ENCODE measurements at regions not wholly inside any gene's neighbourhood (a gene's known extent, or its start where the extent isn't known, plus 50 kb on each side); places are given as distances from the start of the nearest gene placed in this dataset.

DNA sequence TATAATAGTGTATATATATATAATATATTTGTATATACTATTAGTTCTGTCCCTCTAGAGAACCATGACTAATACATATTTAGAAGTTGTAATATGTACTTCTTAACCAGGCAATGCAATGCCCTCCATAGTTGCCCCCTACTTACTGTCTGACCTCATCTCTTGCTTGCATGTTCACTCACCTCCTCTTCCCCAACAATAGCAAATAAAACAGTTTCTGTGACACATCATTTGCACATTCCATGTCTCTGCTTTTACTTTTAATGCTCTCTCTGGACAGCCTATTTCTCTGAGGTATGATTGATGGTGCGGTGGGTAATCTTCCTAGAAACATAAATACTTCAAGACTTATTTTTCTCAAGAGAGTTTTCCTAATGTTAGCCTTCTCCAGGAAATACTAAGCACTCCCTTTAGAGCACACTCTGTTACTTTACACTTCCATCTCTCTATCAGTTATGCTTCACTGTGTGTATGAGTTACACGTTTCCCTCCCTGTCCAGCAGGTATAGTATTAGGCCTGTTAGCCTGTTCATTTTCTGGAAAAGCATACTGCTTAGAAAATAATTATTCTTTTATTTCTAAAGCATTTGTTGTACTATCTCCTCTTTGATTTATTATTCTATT, 295.6 kb upstream of the LRATD1 start:
- intact Hi-C loops (cut with DNase I), result no loop called here
- Histone ChIP-seq H3K27me3 (no peaks in the 10 kb centered on the region), H3K9me3 (no peaks in the 10 kb centered on the region), H3K36me3 (no peaks in the 10 kb centered on the region), H3K4me3 (no peak overlapping the region), H3K4me1 (no peaks in the 10 kb centered on the region), H3K27ac (no peak overlapping the region)
- no peak for ATAC-seq
- TF ChIP-seq, protein P1, sequence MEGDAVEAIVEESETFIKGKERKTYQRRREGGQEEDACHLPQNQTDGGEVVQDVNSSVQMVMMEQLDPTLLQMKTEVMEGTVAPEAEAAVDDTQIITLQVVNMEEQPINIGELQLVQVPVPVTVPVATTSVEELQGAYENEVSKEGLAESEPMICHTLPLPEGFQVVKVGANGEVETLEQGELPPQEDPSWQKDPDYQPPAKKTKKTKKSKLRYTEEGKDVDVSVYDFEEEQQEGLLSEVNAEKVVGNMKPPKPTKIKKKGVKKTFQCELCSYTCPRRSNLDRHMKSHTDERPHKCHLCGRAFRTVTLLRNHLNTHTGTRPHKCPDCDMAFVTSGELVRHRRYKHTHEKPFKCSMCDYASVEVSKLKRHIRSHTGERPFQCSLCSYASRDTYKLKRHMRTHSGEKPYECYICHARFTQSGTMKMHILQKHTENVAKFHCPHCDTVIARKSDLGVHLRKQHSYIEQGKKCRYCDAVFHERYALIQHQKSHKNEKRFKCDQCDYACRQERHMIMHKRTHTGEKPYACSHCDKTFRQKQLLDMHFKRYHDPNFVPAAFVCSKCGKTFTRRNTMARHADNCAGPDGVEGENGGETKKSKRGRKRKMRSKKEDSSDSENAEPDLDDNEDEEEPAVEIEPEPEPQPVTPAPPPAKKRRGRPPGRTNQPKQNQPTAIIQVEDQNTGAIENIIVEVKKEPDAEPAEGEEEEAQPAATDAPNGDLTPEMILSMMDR (IDR thresholded peaks at IDR 0.05), result no peak
- TF ChIP-seq POLR2A (IDR thresholded peaks at IDR 0.05), result no peak
- DNase-seq, result no peak
- 58% methylated on average over 2 of the region's 2 CpGs for WGBS (ENCODE audit: insufficient coverage, low coverage, low lambda C conversion rate, missing lambda C conversion rate)

DNA sequence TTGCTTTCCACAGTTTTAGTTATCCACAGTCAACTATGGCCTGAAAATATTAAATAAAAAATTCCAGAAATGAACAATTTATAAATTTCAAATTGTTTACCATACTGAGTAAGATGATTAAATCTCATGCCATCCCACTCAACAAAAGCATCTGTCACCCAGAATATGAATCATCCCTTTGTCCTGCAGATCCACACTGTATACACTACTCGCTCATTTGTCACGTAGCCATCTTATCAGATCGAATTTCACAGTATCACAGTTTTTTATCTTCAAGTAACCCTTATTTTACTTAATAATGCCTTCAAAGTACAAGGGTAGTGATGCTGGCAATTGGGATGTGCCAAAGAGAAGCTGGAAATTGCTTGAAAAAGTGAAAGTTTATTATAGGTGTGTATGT, 291.8 kb upstream of the LRATD1 start:
- 65% methylated on average over 3 of the region's 3 CpGs for WGBS (ENCODE audit: insufficient coverage, low coverage, low lambda C conversion rate, missing lambda C conversion rate)
- ATAC-seq (no peak), DNase-seq (no peak)
- TF ChIP-seq POLR2A (IDR thresholded peaks at IDR 0.05), result no peak
- TF ChIP-seq, protein P1 (IDR thresholded peaks at IDR 0.05), result no peak
- no peak overlapping the region for H3K4me3 ChIP-seq
- no peaks in the 10 kb centered on the region for H3K36me3 ChIP-seq
- no peaks in the 10 kb centered on the region for H3K9me3 ChIP-seq
- intact Hi-C loops (cut with DNase I), result no loop called here
- H3K4me1 ChIP-seq, result no peaks in the 10 kb centered on the region
- no peak overlapping the region for H3K27ac ChIP-seq
- H3K27me3 ChIP-seq, result no peaks in the 10 kb centered on the region

DNA sequence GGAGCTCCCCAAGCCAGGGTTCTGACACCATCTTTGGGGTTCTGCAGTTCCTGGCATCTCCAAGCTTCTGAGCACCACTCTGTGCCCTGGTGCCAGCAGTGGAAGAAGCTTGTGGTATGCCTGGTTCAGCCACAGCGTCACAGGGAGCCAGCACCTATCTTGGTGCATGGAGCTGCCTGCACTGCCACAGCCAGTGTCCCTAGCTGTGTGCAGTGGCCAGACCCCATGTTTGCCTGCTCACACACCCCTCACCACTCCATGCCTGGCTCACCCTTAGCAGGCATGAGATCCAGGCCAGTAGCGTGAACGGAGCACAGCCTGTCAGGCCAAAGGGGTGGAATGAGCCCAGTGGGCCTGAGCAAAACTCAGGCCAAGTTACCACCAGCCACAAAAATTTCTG, 290.2 kb upstream of the LRATD1 start:
- no peak for ATAC-seq
- Histone ChIP-seq H3K27ac (no peak overlapping the region), H3K4me1 (no peaks in the 10 kb centered on the region), H3K27me3 (no peaks in the 10 kb centered on the region), H3K9me3 (no peaks in the 10 kb centered on the region), H3K4me3 (no peak overlapping the region), H3K36me3 (no peaks in the 10 kb centered on the region)
- DNase-seq, result no peak
- intact Hi-C loops (cut with DNase I), result no loop called here
- WGBS (ENCODE audit: insufficient coverage, low coverage, low lambda C conversion rate, missing lambda C conversion rate), result 67% methylated on average over 2 of the region's 3 CpGs
- TF ChIP-seq POLR2A (IDR thresholded peaks at IDR 0.05), result no peak
- TF ChIP-seq, protein P1 (IDR thresholded peaks at IDR 0.05), result no peak

DNA sequence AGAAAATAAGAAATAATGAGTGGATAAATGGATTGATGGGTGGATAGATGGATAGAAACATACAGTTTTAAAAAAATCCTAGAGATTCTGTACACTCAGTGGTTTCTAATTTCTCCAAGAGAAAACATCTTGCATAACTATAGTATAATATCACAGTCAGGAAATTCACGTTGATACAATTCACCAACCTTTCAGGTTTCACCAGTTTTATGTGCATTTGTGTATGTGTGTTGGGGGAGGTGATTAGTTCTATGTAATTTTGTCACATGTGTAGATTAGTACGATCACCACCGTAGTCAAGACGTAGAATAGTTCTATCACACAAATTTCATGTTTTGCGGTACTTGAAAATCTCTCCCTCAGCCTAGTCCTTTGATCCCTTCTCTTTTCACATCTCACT, 288.2 kb upstream of the LRATD1 start:
- no peak for ATAC-seq
- no peak for DNase-seq
- Histone ChIP-seq H3K27ac (no peak overlapping the region), H3K36me3 (no peaks in the 10 kb centered on the region), H3K9me3 (no peaks in the 10 kb centered on the region), H3K27me3 (no peaks in the 10 kb centered on the region), H3K4me1 (no peaks in the 10 kb centered on the region), H3K4me3 (no peak overlapping the region)
- intact Hi-C loops (cut with DNase I), result no loop called here
- TF ChIP-seq, protein P1 (IDR thresholded peaks at IDR 0.05), result no peak
- no peak for TF ChIP-seq POLR2A (IDR thresholded peaks at IDR 0.05)
- 86% methylated on average over 5 of the region's 5 CpGs for WGBS (ENCODE audit: insufficient coverage, low coverage, low lambda C conversion rate, missing lambda C conversion rate)

DNA sequence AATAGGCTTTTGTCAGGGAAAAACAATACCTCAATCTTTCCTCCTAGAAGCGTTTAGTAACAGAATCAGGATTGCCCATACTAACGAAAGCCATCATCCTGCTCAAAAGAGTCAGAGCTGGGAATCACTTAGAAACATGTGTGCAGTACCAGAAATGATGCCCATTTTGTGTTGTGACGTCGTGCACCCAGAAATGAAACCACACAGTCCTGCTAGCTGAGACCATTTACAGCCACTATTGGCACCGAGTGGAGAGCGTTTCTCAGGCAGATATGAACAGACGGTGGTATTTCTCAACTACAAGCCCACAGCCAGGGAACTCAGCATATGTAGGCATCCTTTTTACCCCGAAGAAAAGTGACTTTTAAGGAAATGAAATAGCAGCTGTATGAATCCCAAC, 284.3 kb upstream of the LRATD1 start:
- intact Hi-C loops (cut with DNase I), result no loop called here
- no peak for TF ChIP-seq POLR2A (IDR thresholded peaks at IDR 0.05)
- TF ChIP-seq, protein P1 (IDR thresholded peaks at IDR 0.05), result no peak
- no peak for ATAC-seq

More for the DNA sequence above, 284.3 kb upstream of the LRATD1 start:
- no peak for DNase-seq
- Histone ChIP-seq H3K36me3 (no peaks in the 10 kb centered on the region), H3K4me1 (no peaks in the 10 kb centered on the region), H3K27me3 (no peaks in the 10 kb centered on the region), H3K4me3 (no peak overlapping the region), H3K27ac (no peak overlapping the region), H3K9me3 (no peaks in the 10 kb centered on the region)
- 61% methylated on average over 8 of the region's 8 CpGs for WGBS (ENCODE audit: insufficient coverage, low coverage, low lambda C conversion rate, missing lambda C conversion rate)

Data from right lobe of liver (tissue), 6 donors.